D721Med (cell line): ENCODE measurements at regions not wholly inside any gene's neighbourhood (a gene's known extent, or its start where the extent isn't known, plus 50 kb on each side); places are given as distances from the start of the nearest gene placed in this dataset.
A peak's percentile ranks its signal among the peaks of the same experiment; 100 is the strongest.

Experiments used
- DNase-seq: peaks from one replicate; pipeline ENCODE4 v3.0.0; 2011; ENCODE audit warnings: low spot score; ENCODE audit not compliant: insufficient read length
- FAIRE-seq: peaks from 2 replicates; lab custom pipeline; 2011; peaks lifted over from hg19 to GRCh38; lab: Jason Lieb, UNC
- TF ChIP-seq, protein P1 (sequence below): IDR thresholded peaks from 2 replicates; pipeline ENCODE4 v1.5.1; 2012; ENCODE audit warnings: mild to moderate bottlenecking, control low read depth; ENCODE audit not compliant: insufficient read depth; ENCODE audit errors: missing control alignments

DNA sequence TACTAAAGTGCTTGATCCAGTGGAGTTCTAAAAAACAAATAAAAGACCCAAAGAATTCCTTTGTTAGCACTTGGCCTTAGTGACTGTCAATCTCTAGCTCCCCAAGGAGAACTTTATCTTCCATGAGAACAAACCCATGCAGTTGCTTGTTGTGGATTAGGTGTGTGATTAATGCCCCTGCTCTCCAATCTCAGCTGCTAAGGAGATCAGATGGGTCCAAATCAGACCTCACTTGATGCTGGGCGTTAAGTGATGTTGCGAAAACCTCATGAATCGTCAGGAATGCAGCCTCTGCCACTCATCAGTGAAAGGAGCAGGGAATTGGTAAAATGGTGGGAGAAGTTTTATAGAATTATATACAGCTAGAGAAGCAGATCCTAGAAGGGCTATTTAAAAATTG lies 133.7 kb downstream of the DMAC1 start:
- DNase-seq = no peak
- TF ChIP-seq, protein P1, sequence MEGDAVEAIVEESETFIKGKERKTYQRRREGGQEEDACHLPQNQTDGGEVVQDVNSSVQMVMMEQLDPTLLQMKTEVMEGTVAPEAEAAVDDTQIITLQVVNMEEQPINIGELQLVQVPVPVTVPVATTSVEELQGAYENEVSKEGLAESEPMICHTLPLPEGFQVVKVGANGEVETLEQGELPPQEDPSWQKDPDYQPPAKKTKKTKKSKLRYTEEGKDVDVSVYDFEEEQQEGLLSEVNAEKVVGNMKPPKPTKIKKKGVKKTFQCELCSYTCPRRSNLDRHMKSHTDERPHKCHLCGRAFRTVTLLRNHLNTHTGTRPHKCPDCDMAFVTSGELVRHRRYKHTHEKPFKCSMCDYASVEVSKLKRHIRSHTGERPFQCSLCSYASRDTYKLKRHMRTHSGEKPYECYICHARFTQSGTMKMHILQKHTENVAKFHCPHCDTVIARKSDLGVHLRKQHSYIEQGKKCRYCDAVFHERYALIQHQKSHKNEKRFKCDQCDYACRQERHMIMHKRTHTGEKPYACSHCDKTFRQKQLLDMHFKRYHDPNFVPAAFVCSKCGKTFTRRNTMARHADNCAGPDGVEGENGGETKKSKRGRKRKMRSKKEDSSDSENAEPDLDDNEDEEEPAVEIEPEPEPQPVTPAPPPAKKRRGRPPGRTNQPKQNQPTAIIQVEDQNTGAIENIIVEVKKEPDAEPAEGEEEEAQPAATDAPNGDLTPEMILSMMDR = no peak
- FAIRE-seq = peak; percentile 70

DNA sequence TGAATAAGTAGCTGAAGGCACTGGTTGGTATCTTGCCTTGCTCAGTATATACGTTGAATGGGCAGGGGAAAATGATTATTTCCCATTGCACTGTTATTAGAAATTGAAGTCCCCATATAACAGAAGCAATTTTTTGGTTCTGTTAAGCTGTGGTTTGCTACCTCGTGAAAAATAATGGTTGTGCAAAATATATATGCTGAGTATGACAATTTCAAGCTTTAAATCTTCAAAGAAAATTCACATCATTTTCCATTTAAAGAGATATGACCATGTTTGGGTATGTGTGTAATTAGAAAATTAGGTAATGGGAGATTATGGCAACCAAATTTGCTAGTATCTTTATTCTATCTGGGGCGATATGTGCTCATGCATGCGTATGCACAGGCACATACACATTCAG lies 139.8 kb downstream of the DMAC1 start:
- TF ChIP-seq, protein P1 = no peak
- no peak for FAIRE-seq
- DNase-seq = no peak

DNA sequence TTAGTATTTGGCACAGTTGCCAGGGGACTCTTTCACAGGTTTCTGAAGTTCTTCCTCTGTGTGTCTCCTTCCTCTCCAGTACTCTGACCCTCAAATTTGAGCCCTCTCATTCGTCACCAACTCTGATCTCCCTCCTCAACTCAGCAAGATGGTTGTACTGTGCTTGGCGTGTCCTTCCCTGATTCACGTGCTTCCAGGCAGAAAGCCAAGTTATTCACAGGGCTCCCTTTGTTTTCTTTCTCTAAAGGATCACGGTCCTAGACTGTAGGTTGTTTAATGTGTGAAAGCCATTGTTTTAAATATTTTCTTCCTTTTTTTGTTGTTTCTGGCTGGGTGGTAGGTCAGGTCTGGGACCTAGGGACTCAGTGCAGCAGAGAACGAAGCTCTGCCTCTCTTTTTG lies 142.9 kb downstream of the DMAC1 start:
- no peak for FAIRE-seq
- TF ChIP-seq, protein P1 = no peak
- DNase-seq = no peak

DNA sequence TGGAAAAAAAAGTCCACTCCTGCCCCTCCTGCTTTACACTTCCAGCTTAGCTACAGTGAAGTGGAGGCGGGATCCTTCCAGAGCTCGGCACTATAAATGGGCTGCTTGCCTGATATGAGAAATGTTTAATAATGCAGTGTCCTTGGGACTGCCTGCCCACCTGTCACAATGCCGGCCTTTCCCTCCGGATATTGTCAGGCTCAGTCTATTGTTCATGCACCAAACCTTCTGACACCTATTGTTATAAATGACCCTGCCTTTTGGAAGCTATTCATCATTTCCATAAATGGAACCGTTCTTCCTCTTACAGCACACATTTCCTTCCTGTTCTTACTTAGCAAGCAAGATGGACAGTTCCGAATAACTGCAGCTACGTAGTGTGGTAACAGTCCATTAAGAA lies 146.3 kb downstream of the DMAC1 start:
- DNase-seq = no peak
- no peak for FAIRE-seq
- TF ChIP-seq, protein P1 = no peak

DNA sequence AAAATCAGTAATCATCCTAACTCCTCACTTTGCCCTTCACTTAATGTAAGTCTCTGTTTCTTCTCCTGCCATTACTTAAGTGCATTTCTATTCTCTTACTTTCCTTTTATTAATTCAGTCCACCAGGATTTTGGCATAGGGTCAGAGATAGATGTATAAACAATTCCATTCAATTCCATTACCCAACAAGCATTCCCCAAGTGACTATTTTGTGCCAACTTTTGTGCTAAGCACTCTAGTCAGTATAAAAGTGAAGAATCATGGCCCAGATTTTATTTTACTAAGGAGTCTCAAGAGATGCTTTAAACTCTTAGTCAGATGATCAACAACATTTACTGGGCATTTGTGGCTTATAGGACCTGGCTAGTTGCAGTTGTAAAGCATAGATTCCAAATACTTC lies 159.3 kb downstream of the DMAC1 start:
- DNase-seq = no peak
- TF ChIP-seq, protein P1 = no peak
- FAIRE-seq = no peak

DNA sequence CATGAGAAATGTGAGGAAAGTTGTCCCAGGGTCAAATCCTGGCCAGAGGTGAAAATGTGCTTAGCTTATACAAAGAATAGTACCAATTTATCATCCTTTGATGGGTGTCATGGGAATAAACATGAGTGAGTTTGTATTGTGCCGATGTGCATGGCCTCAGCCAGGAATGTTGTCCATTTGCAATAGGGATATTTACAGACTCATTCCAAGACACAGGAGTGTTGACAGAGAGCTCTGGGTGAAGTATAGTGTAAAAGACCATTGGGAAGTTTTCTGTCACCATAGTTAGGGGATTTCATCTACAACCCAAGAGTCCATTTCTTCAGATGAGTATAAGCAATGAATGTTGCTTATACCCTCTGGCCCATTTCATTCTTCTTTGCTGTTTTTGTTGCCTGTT lies 160.1 kb downstream of the DMAC1 start:
- no peak for DNase-seq
- TF ChIP-seq, protein P1 = no peak
- no peak for FAIRE-seq

DNA sequence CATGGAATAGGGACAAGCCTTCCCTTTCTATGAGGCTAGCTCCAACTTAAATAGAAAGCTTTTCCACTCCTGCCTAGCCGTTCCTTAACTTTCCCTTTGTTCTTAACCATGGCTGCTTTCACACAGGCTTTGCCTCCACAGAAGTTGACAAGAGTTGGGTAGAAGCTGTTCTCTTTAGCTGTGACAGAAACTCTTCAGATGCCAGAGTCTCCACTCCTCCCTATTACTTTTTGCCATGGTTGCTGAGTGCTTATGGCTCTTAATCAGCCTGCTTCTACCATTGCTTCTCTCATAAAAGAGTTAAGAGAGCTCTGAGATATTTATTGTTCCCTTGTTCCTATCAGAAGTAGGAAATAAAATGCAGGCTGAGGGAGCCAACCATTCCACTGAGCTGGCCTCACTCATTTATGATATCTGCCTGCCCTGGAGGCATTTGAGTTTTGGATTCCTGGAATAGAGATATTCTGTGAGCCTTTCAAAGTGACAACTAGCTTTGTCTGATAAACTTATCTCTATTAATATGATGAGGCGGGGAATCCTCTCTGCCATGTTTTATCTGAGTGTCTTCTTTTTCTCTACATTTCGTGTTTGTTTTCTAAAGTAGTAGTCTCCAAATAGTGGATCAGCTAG lies 162.6 kb downstream of the DMAC1 start:
- FAIRE-seq = no peak

More for the DNA sequence above, 162.6 kb downstream of the DMAC1 start:
- TF ChIP-seq, protein P1 = no peak
- no peak for DNase-seq
